Gastroesophageal sphincter (tissue), 4 donors: ENCODE measurements at regions not wholly inside any gene's neighbourhood (a gene's known extent, or its start where the extent isn't known, plus 50 kb on each side); places are given as distances from the start of the nearest gene placed in this dataset.

Experiments used
- ATAC-seq: fragments of 150-250 bp; one replicate; pipeline ENCODE4 v1.9.1; 2016; ENCODE audit warnings: mild to moderate bottlenecking, moderate library complexity
- H3K27ac ChIP-seq, 4 donors: fragments of 200-600 bp; sonication (generic) in 3 of 4; 1 replicate in 3 of 4; 2 replicates in 1 of 4; pipeline ENCODE4 v1.5.1; 2016 to 2019
- H3K27me3 ChIP-seq: fragments of 200-600 bp; sonication (generic); one replicate; pipeline ENCODE4 v1.5.1; 2019
- H3K36me3 ChIP-seq, 2 donors: fragments of 200-600 bp; sonication (generic); one replicate each; pipeline ENCODE4 v1.5.1; 2019; ENCODE audit warnings: control low read depth in 1 of 2
- H3K4me1 ChIP-seq, 3 donors: fragments of 200-600 bp; sonication (generic); 1 replicate in 2 of 3; 2 replicates in 1 of 3; pipeline ENCODE4 v1.5.1; 2016 to 2019; ENCODE audit warnings: control low read depth in 2 of 3
- H3K4me3 ChIP-seq, 2 donors: fragments of 200-600 bp; sonication (generic); one replicate each; pipeline ENCODE4 v1.5.1; 2019; ENCODE audit warnings: mild to moderate bottlenecking in 1 of 2, moderate library complexity in 1 of 2
- H3K9me3 ChIP-seq, 3 donors: fragments of 200-600 bp; sonication (generic); one replicate each; pipeline ENCODE4 v1.5.1; 2017 to 2019; ENCODE audit warnings: control low read depth in 2 of 3
- EP300 ChIP-seq: sonication (generic); formaldehyde crosslinking; IDR thresholded peaks from one replicate; pipeline ENCODE4 v1.6.1; 2017; ENCODE audit warnings: antibody characterized with exemption, mild to moderate bottlenecking
- POLR2A ChIP-seq, 2 donors: fragments of 450-650 bp; IDR thresholded peaks; one replicate each; pipeline ENCODE4 v1.6.1; 2017; ENCODE audit warnings: antibody characterized with exemption in 2 of 2, mild to moderate bottlenecking in 2 of 2, moderate library complexity in 1 of 2
- POLR2AphosphoS5 ChIP-seq: sonication (generic); formaldehyde crosslinking; IDR thresholded peaks from one replicate; pipeline ENCODE4 v1.6.1; 2017; ENCODE audit warnings: antibody characterized with exemption
- WGBS, 2 donors: methylation state at CpG; one replicate each; pipeline ENCODE4 v1.1.5; 2018; ENCODE audit warnings: low coverage in 1 of 2; 5-methylcytosine and 5-hydroxymethylcytosine counted together
- TF ChIP-seq, protein P1 (sequence below), 4 experiments: fragments of 200-600 bp in 2 of 4; fragments of 450-650 bp in 2 of 4; sonication (generic) in 1 of 4; IDR thresholded peaks; one replicate each; pipeline ENCODE4 v1.5.1; 2017 to 2019; ENCODE audit warnings: antibody characterized with exemption in 4 of 4, mild to moderate bottlenecking in 2 of 4, moderate library complexity in 2 of 4

DNA sequence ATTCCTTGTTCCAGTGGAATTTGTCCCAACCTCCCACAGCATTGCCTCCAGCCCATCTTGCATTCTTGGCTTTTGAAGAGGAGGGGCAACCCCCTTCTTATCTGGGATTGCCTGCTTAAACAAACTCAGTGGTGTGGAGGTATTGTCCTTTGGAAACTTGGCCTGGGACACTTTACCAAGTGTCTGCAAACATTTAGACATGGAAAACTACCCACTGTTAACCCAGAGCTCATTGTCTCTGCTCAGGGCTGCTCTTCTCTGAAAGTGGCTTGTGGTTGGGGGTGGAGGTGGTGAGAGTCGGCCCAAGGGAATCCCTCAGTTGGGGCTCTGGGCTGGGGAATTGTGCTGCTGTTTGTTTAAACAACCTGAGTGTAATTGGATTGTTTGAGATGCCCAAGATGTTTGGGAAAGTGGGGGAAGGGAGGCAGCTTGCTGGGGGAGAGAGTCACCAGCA lies 178.3 kb upstream of the GATA6 start:
- ATAC-seq = no peak
- no peaks in the 10 kb centered on the region for H3K4me1 ChIP-seq
- no peak for TF ChIP-seq POLR2A (IDR thresholded peaks at IDR 0.05)
- TF ChIP-seq, protein P1, sequence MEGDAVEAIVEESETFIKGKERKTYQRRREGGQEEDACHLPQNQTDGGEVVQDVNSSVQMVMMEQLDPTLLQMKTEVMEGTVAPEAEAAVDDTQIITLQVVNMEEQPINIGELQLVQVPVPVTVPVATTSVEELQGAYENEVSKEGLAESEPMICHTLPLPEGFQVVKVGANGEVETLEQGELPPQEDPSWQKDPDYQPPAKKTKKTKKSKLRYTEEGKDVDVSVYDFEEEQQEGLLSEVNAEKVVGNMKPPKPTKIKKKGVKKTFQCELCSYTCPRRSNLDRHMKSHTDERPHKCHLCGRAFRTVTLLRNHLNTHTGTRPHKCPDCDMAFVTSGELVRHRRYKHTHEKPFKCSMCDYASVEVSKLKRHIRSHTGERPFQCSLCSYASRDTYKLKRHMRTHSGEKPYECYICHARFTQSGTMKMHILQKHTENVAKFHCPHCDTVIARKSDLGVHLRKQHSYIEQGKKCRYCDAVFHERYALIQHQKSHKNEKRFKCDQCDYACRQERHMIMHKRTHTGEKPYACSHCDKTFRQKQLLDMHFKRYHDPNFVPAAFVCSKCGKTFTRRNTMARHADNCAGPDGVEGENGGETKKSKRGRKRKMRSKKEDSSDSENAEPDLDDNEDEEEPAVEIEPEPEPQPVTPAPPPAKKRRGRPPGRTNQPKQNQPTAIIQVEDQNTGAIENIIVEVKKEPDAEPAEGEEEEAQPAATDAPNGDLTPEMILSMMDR (IDR thresholded peaks at IDR 0.05) = no peak
- TF ChIP-seq EP300 = no peak
- TF ChIP-seq POLR2AphosphoS5 = no peak
- no peaks in the 10 kb centered on the region for H3K36me3 ChIP-seq
- no peak overlapping the region for H3K4me3 ChIP-seq
- no peaks in the 10 kb centered on the region for H3K9me3 ChIP-seq
- no CpG with 5 or more reads among the region's 1 CpG for WGBS, 2 donors
- H3K27ac ChIP-seq = no peak overlapping the region
- H3K27me3 ChIP-seq = peaks cover 5% of the 10 kb centered on the region

DNA sequence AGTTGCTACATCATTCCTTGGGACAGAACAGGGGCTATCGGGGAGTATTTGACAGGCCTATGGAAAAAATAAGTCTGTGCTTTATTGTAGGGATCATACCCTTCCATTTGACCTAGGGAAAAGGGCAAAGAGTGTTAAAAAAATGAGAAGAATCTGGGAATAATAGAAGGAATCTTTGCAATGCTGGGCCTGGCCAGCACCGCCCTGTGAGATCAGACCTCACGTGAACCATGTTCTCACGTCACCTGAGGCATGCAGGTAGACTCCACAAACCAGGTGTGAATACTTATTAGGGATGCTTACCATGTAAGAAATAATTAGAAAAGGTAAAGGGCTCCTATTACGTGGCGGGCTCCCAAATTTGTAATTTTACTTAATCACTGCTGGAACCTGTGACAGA lies 177.5 kb upstream of the GATA6 start:
- H3K4me3 ChIP-seq = no peak overlapping the region
- H3K4me1 ChIP-seq = no peaks in the 10 kb centered on the region
- TF ChIP-seq, protein P1 (IDR thresholded peaks at IDR 0.05) = no peak
- TF ChIP-seq POLR2AphosphoS5 (no peak), EP300 (no peak), POLR2A (IDR thresholded peaks at IDR 0.05) (no peak)
- no peak for ATAC-seq
- no peak overlapping the region for H3K27ac ChIP-seq
- no peaks in the 10 kb centered on the region for H3K9me3 ChIP-seq
- H3K36me3 ChIP-seq = no peaks in the 10 kb centered on the region
- WGBS, 2 donors = 85 to 94% methylated on average over 4 to 6 of the region's 6 CpGs
- H3K27me3 ChIP-seq = peaks cover 5% of the 10 kb centered on the region

DNA sequence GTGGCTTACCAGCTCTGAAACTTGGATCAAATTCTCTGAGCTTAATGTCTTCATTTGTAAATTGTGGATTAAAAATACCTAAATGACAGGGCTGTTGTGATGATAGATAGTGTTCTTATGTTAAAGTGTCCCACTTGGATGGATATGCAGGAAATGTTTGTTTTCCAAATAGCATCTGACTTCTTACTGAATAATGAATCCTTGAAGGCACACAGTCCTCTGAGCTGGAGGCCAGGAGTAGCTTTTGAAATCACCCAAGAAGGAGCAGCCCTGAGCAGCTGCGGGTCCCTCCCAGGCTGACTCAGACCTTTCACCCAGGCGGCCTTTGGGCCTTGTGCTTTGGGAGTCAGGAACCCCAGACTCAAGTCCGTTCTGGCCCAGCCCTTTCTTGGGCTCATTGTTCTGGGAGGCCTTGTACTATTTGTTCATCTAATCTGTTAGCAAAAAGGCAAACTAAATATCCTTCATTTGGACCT lies 173.0 kb upstream of the GATA6 start:
- H3K4me3 ChIP-seq = no peak overlapping the region
- H3K4me1 ChIP-seq = peaks cover 0 to 5% (median 0%) of the 10 kb centered on the region in 3 donors
- no peaks in the 10 kb centered on the region for H3K9me3 ChIP-seq
- peak; percentile 85 for ATAC-seq
- no CpG with 5 or more reads among the region's 3 CpGs for WGBS, 2 donors
- no peaks in the 10 kb centered on the region for H3K36me3 ChIP-seq
- H3K27ac ChIP-seq = no peak overlapping the region
- TF ChIP-seq POLR2A (IDR thresholded peaks at IDR 0.05) (no peak), POLR2AphosphoS5 (no peak), EP300 (no peak)
- TF ChIP-seq, protein P1 (IDR thresholded peaks at IDR 0.05) = no peak
- peaks cover 5% of the 10 kb centered on the region for H3K27me3 ChIP-seq

DNA sequence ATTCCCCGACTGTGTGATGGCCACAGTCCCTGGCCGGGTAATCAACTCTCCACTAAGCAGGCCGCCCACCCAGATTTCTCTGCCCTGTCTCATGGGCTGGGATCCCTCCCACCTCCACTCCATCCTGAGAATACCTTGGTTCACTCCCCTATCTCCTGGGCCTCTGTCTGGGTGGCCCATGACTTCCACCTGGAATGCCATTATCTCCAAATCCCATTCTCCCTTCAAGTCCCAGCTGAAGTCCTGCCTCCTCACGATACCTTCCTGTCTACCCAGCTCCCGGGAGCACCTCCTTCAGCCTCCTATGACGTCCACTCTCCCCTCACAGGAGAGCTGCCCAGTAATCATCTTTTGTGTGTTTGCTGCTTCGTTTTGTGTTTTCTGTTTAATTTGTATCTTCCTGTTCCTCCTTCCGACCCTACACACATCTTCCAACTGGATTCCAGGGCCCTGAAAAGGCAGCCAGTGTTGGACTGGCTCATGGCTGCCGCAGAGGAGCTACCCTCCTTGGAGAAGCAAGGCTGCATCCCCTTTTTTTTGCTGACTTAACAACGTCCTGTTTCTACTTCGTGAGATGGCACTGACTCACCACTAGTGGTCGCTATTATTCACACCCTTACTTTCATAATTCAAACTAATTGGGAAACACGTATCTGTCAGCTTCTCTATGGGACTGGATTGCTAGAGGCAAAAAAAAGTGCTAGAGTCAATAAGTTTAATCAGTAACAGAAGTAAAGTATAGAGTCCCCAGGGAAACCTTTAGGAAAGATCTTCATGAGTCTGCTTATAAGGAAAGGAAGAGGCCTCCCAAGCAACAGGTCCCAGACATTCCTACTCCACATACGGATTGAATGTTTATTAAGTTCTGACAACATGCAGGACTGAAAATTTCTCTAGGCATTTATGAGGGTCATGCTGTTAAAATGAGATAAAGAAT lies 171.9 kb upstream of the GATA6 start:
- ATAC-seq = peak; percentile 47
- no peaks in the 10 kb centered on the region for H3K36me3 ChIP-seq
- WGBS, 2 donors = 48 to 57% methylated on average over 9 to 13 of the region's 14 CpGs
- H3K27ac ChIP-seq = no peak overlapping the region
- no peak for TF ChIP-seq POLR2A (IDR thresholded peaks at IDR 0.05)
- TF ChIP-seq, protein P1 (IDR thresholded peaks at IDR 0.05) = peak; percentile 51 to 71 (median 68)
- H3K9me3 ChIP-seq = no peaks in the 10 kb centered on the region
- peaks cover 5% of the 10 kb centered on the region for H3K27me3 ChIP-seq
- peaks cover 0 to 5% (median 0%) of the 10 kb centered on the region in 3 donors for H3K4me1 ChIP-seq
- H3K4me3 ChIP-seq = no peak overlapping the region

DNA sequence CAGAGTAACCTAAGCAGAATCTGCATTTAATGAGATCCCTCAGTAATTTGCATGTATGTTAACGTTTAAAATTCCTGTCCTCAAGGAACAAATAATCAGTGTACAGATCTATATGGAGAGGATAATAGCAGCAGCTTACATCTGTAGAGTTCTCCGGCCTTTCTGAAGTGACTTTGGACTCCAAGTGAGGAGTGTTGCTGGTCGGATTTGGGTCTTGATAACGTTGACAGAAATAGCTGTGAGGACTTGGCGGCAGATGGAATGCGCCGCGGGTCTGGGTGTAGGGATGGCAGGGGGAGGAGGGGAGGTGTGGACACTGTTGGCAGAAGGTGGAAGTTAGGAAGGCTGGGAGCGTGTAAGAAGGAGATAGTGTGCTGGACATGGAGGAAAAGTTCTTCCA lies 170.9 kb upstream of the GATA6 start:
- ATAC-seq = no peak
- peaks cover 0 to 5% (median 0%) of the 10 kb centered on the region in 3 donors for H3K4me1 ChIP-seq

More for the DNA sequence above, 170.9 kb upstream of the GATA6 start:
- H3K9me3 ChIP-seq = no peaks in the 10 kb centered on the region
- no peak for TF ChIP-seq EP300
- no peak for TF ChIP-seq POLR2A (IDR thresholded peaks at IDR 0.05)
- TF ChIP-seq, protein P1 (IDR thresholded peaks at IDR 0.05) = no peak
- TF ChIP-seq POLR2AphosphoS5 = no peak
- H3K4me3 ChIP-seq = no peak overlapping the region
- H3K36me3 ChIP-seq = no peaks in the 10 kb centered on the region
- WGBS, 2 donors = 44 to 92% methylated on average over 6 to 9 of the region's 9 CpGs
- H3K27me3 ChIP-seq = peaks cover 5% of the 10 kb centered on the region
- no peak overlapping the region for H3K27ac ChIP-seq
